ENCODE measurements at regions not wholly inside any gene's neighbourhood (a gene's known extent, or its start where the extent isn't known, plus 50 kb on each side); places are given as distances from the start of the nearest gene placed in this dataset.

DNA sequence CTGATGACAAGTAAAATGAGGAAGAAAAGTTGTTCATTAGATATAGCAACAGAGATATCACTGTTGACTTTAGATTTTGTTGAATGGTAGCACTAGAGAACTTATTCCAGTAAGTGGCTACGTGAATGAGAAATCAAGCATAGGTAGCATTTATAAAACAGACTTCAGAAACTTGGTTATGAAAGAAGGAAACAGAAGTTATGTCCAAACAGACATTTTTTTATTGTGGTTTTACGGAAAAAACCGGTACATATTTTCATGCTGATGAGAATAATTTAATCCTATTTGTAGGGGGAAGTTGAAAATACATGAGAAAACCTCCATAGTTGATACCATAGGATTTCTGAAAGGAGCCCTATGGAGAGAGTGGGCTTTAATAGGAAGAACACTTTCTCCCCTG, 325.7 kb upstream of the SLC10A2 start:
- no peaks in the 10 kb centered on the region for H3K36me3 Mint-ChIP-seq (ENCODE audit: insufficient read depth)
- DNase-seq (ENCODE audit: low spot score in 2 of 2): no peak
- H3K4me3 Mint-ChIP-seq: no peak overlapping the region
- no peaks in the 10 kb centered on the region for H3K9me3 Mint-ChIP-seq
- H3K4me1 Mint-ChIP-seq: no peaks in the 10 kb centered on the region
- H3K27ac Mint-ChIP-seq (ENCODE audit: low read depth): no peak overlapping the region
- ATAC-seq (replicated peaks; ENCODE audit: extremely low read depth, poor library complexity, severe bottlenecking): no peak
- no peaks in the 10 kb centered on the region for H3K27me3 Mint-ChIP-seq

DNA sequence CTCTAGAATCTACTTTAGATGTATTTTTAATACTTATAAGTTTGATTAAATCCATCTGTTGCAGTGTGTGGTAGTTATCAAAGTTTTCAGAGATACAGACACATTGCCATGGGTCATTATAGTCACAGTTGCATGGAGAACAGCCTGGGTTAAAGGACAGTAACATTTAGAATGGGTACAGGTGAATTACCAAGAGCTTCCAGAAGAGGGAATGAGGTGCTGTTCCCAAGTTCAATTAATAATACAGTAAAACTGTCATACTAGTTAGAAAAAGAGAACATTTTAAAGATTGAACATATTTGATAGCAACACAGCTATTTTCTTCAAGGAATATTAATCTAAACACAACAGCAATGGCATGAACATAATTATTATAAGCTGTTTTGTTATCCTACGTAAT, 322.6 kb upstream of the SLC10A2 start:
- no peak overlapping the region for H3K4me3 Mint-ChIP-seq
- H3K27ac Mint-ChIP-seq (ENCODE audit: low read depth): no peak overlapping the region
- DNase-seq (ENCODE audit: low spot score in 2 of 2) (no peak), ATAC-seq (replicated peaks; ENCODE audit: extremely low read depth, poor library complexity, severe bottlenecking) (no peak)
- no peaks in the 10 kb centered on the region for H3K9me3 Mint-ChIP-seq
- H3K27me3 Mint-ChIP-seq: no peaks in the 10 kb centered on the region
- no peaks in the 10 kb centered on the region for H3K36me3 Mint-ChIP-seq (ENCODE audit: insufficient read depth)
- H3K4me1 Mint-ChIP-seq: no peaks in the 10 kb centered on the region

DNA sequence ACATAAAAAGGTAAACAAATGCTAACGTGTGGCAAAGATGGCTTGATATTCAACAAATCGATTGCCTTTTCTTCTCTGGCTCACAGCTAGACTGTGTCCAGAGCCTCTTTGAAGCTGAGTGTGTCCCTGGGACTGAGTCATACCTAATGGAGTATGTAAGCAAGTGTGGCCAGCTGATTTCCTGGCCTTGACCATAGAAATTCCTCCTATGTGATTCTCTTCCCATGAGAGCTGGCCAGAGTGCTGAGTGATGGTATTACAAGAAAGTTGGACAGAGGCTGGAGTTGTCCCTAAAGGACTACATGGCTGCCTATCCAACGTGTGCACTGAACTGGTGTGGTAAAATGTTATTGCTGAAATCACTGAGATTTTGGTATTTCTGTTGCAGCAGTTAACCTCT, 320.1 kb upstream of the SLC10A2 start:
- Mint-ChIP-seq H3K36me3 (ENCODE audit: insufficient read depth) (no peaks in the 10 kb centered on the region), H3K27me3 (no peaks in the 10 kb centered on the region), H3K9me3 (peaks cover 7% of the 10 kb centered on the region), H3K27ac (ENCODE audit: low read depth) (no peak overlapping the region), H3K4me1 (no peaks in the 10 kb centered on the region), H3K4me3 (no peak overlapping the region)
- no peak for DNase-seq (ENCODE audit: low spot score in 2 of 2)
- no peak for ATAC-seq (replicated peaks; ENCODE audit: extremely low read depth, poor library complexity, severe bottlenecking)

DNA sequence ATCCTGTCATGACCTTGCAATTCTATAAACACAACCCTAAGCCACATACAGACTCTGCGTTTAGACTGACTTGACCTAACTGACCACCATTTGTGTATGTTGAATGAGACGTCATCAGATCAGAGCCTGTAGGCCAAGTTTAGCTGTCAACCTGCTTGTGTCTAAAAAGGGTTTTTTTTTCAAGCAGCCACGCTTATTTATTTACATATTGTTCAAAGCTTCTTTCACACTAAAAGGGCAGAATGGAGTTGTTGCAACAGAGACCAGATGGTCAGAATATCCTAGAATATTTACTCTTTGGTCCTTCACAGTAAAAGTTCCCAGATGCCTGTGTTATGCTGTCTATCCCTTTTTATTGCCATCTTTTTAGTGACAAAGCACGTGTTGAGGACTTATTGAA, 307.7 kb upstream of the SLC10A2 start:
- no peak for DNase-seq (ENCODE audit: low spot score in 2 of 2)
- Mint-ChIP-seq H3K36me3 (ENCODE audit: insufficient read depth) (no peaks in the 10 kb centered on the region), H3K4me1 (no peaks in the 10 kb centered on the region), H3K27me3 (no peaks in the 10 kb centered on the region), H3K4me3 (no peak overlapping the region), H3K9me3 (peaks cover 8% of the 10 kb centered on the region), H3K27ac (ENCODE audit: low read depth) (no peak overlapping the region)
- no peak for ATAC-seq (replicated peaks; ENCODE audit: extremely low read depth, poor library complexity, severe bottlenecking)

DNA sequence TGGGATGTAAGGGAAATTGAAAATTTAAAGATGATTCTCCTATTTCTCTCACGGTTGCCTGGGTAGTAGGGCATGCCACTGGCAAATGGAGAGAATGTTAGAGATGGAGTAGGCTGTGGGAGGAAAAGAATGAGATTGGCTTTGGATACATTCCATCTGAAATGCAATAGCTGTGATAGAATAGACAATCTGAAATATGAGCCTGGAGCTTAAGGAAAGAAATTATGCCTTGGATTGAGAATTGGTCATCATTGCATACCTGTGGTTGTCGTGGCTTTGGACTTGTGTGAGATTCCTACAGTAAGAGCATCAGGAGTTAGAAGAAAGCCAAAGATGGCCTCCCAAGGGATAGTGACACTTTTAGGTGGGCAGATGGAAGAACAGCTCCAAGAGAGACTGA, 305.1 kb upstream of the SLC10A2 start:
- ATAC-seq (replicated peaks; ENCODE audit: extremely low read depth, poor library complexity, severe bottlenecking): no peak
- H3K4me1 Mint-ChIP-seq: no peaks in the 10 kb centered on the region
- H3K36me3 Mint-ChIP-seq (ENCODE audit: insufficient read depth): no peaks in the 10 kb centered on the region
- no peak for DNase-seq (ENCODE audit: low spot score in 2 of 2)
- H3K27ac Mint-ChIP-seq (ENCODE audit: low read depth): no peak overlapping the region
- H3K27me3 Mint-ChIP-seq: no peaks in the 10 kb centered on the region
- H3K4me3 Mint-ChIP-seq: no peak overlapping the region
- no peaks in the 10 kb centered on the region for H3K9me3 Mint-ChIP-seq

DNA sequence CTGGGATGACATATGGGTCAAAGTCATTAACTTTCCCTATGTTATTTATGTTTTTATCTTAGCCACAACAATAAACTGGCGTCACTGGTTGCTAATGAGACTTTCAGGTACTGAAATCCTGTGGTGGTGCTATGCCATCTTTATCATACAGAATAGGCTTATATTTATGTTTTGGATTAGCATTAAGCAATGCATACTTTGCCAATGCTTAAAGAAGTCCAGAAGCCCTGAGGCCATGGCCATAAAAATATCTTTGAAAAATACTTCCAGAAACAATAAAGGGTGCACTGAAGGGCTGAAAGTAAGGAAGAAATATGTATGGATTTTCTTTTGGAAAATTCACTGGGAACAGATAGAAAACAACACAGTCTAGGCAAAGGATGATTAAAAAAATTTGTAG, 304.6 kb upstream of the SLC10A2 start:
- ATAC-seq (replicated peaks; ENCODE audit: extremely low read depth, poor library complexity, severe bottlenecking) (no peak), DNase-seq (ENCODE audit: low spot score in 2 of 2) (no peak)
- H3K36me3 Mint-ChIP-seq (ENCODE audit: insufficient read depth): no peaks in the 10 kb centered on the region
- H3K9me3 Mint-ChIP-seq: no peaks in the 10 kb centered on the region
- no peaks in the 10 kb centered on the region for H3K4me1 Mint-ChIP-seq
- no peaks in the 10 kb centered on the region for H3K27me3 Mint-ChIP-seq
- H3K27ac Mint-ChIP-seq (ENCODE audit: low read depth): no peak overlapping the region
- H3K4me3 Mint-ChIP-seq: no peak overlapping the region

DNA sequence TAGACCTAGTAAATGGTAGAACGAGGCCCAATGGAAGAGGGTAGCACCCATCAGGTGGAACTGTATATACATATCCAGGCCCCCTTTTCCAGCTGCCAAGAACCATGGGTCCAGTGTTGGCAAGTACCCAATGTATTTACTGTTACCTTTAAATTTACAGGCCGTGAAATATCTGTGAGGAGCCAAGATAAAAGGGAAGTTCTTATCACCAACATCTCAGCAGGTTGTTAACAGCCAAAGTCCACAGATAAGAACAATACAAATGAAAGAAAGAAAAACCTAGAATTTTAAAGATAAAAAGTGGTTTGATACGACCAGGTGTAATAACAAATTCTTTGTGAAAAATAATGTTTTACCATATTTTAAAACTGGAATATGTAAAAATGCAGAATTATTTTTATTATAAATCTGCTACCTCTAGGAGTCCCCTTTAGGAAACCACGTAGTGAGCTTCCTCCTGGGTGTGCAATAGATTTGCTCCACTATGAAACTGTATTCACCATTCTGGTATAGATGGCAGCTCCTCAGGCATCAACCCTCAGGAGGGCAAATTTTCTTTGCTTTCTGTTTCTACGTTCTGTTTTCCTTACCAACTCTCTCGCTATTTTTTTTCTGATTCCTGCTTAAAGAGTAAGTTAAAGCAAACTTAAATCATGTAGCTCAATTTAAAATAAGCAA, 292.2 kb upstream of the SLC10A2 start:
- H3K27ac Mint-ChIP-seq (ENCODE audit: low read depth): no peak overlapping the region
- no peaks in the 10 kb centered on the region for H3K4me1 Mint-ChIP-seq
- peaks cover 26% of the 10 kb centered on the region for H3K9me3 Mint-ChIP-seq
- ATAC-seq (replicated peaks; ENCODE audit: extremely low read depth, poor library complexity, severe bottlenecking) (no peak), DNase-seq (ENCODE audit: low spot score in 2 of 2) (no peak)
- no peaks in the 10 kb centered on the region for H3K27me3 Mint-ChIP-seq
- H3K36me3 Mint-ChIP-seq (ENCODE audit: insufficient read depth): no peaks in the 10 kb centered on the region
- H3K4me3 Mint-ChIP-seq: no peak overlapping the region

DNA sequence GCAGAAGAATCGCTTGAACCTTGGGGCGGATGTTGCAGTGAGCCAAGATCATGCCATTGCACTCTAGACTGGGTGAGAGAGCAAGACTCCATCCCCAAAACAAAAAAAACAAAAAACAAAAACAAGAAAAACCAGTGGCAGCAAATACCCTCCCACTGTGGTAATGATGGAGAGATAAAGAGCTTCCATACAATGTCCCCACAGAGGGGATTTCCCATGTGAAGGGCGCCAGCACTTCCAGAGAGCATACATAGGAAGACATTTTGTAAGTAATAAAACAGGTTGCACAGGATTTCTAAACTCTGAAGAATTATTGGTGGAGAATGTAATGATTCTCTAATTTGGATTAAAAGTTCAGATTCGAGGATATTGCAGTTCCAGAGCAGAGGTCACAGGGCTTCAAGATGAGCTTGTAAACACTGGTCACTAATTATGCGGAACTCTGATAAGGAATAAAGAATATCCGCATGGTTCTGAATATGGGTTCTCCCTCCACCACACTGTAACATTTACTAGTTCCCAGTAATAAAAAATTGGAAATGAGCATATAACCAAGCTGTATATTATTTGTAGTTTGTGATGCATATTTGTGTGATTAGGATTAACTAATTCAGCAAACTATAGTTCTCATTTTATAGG, 290.1 kb upstream of the SLC10A2 start:
- no peaks in the 10 kb centered on the region for H3K4me1 Mint-ChIP-seq
- DNase-seq (ENCODE audit: low spot score in 2 of 2) (no peak), ATAC-seq (replicated peaks; ENCODE audit: extremely low read depth, poor library complexity, severe bottlenecking) (no peak)
- H3K36me3 Mint-ChIP-seq (ENCODE audit: insufficient read depth): no peaks in the 10 kb centered on the region
- no peak overlapping the region for H3K27ac Mint-ChIP-seq (ENCODE audit: low read depth)
- H3K27me3 Mint-ChIP-seq: no peaks in the 10 kb centered on the region
- peaks cover 36% of the 10 kb centered on the region for H3K9me3 Mint-ChIP-seq
- H3K4me3 Mint-ChIP-seq: no peak overlapping the region

DNA sequence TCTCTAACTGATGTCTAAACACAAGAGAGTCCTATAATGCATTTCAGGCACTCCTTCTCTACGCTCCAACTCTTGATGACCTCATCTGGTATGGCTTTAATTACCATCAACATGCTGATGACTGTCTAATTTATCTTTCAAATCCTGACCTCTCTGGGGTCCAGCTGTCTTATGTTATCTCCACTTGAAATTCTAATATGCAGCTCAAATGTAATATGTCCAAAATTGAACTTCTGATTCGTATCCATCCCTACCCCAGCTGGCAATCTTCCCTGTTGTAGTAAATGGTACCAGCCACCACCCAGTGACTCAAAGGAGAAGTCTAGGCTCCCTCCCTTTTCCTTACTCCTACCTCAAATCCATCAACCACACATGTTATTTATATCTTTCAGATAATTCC, 288.0 kb upstream of the SLC10A2 start:
- Mint-ChIP-seq H3K36me3 (ENCODE audit: insufficient read depth) (no peaks in the 10 kb centered on the region), H3K9me3 (peaks cover 27% of the 10 kb centered on the region), H3K27me3 (no peaks in the 10 kb centered on the region), H3K4me1 (no peaks in the 10 kb centered on the region), H3K27ac (ENCODE audit: low read depth) (no peak overlapping the region), H3K4me3 (no peak overlapping the region)
- ATAC-seq (replicated peaks; ENCODE audit: extremely low read depth, poor library complexity, severe bottlenecking) (no peak), DNase-seq (ENCODE audit: low spot score in 2 of 2) (no peak)

DNA sequence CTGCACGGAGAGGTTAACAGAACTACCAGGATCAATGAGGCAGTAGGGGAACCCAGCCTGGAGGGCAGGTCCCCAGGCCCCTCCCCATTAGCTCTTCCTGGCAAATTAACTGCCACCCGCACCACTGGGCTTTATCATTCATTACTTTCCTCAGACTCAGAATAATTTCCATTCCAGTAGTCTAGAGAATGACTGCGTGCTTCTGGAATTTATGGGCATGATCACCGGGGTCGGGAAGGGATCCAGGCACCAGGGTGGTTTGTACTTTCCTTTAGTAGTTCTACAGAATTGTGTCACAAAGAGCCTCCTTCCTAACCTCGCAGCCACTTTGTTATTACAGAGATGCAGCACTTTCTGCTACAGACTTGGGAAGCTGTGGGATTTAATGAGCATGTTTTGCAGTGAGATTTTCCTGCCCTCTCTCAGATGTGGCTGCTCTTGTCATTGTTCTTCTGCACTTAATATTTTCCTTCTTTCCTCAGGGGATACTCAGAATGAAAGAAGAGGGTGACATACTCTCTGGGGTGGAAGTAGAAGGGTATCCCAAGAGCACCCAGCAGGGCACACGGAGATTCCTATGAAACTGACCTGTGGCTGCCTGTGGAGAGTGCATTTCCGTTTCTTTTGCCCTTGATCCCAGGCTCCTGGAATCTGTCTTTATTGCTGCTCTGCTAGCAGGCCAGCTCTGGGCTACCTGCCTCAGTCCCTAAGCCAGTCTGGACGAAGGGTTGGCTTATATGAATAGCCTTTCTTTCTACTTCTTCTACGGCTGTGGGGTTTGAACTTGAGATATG, 285.0 kb upstream of the SLC10A2 start:
- Mint-ChIP-seq H3K36me3 (ENCODE audit: insufficient read depth) (no peaks in the 10 kb centered on the region), H3K27me3 (no peaks in the 10 kb centered on the region), H3K4me1 (no peaks in the 10 kb centered on the region), H3K4me3 (no peak overlapping the region), H3K27ac (ENCODE audit: low read depth) (no peak overlapping the region), H3K9me3 (peaks cover 36% of the 10 kb centered on the region)
- no peak for ATAC-seq (replicated peaks; ENCODE audit: extremely low read depth, poor library complexity, severe bottlenecking)
- no peak for DNase-seq (ENCODE audit: low spot score in 2 of 2)

DNA sequence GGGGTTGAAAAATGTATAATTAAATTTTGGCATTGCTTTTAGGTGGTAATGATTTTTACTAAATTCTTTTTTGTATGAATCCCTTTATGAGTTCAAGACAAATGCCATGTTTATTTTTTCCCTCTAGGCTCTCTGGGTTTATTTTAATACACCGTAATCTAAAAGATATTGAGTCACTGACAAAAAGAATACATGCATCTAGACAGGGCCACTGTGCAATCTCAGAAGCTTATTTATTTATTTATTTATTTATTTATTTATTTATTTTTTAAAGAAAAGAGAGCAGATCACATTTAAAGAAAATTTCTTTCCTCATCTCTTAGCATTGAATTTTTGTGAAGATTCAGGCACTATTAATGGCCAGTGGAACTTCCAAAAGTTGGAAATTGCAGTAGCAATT, 283.9 kb upstream of the SLC10A2 start:
- Mint-ChIP-seq H3K4me1 (no peaks in the 10 kb centered on the region), H3K36me3 (ENCODE audit: insufficient read depth) (no peaks in the 10 kb centered on the region), H3K4me3 (no peak overlapping the region), H3K27ac (ENCODE audit: low read depth) (no peak overlapping the region), H3K9me3 (peaks cover 30% of the 10 kb centered on the region), H3K27me3 (no peaks in the 10 kb centered on the region)
- DNase-seq (ENCODE audit: low spot score in 2 of 2) (no peak), ATAC-seq (replicated peaks; ENCODE audit: extremely low read depth, poor library complexity, severe bottlenecking) (no peak)

DNA sequence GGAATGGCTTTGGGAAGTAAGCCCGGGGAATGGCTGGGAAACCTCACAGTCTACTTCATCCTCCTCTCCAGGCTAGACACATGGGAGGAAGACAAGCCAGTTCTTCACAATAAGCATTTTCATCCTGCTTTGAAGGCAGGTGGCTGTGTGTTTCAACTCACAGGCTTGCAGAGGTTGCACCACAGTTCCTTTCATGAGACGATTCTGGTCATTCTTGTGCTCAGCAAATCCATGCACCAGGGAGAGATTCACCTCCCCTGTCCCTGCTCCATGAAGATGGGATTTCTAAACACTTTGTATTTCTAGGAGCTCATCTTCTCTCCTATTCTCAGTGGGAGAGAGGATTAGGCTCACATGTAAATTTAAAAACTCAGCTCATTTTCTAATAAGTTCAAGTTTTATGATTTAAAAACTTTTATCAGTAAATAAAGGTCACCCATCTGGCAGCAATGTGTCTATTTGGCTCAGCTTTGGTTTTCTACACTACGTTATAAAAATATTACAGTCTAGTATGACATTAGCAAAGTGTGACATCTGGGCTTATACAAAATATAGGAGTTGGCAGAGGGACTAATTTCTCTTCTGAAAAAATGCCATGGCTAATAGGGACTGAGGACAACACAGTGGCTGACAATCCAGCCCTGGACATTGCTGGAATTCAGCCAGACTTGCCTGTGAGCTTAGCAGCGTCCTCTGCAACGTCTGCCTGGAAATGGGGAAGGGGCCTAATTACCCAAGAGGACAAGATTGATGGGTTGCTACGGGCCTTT, 283.2 kb upstream of the SLC10A2 start:
- Mint-ChIP-seq H3K9me3 (peaks cover 33% of the 10 kb centered on the region), H3K4me3 (no peak overlapping the region), H3K36me3 (ENCODE audit: insufficient read depth) (no peaks in the 10 kb centered on the region), H3K27me3 (no peaks in the 10 kb centered on the region), H3K4me1 (no peaks in the 10 kb centered on the region), H3K27ac (ENCODE audit: low read depth) (no peak overlapping the region)
- ATAC-seq (replicated peaks; ENCODE audit: extremely low read depth, poor library complexity, severe bottlenecking) (no peak), DNase-seq (ENCODE audit: low spot score in 2 of 2) (no peak)

Data from central memory CD8-positive, alpha-beta T cell (primary cell).